ENCODE measurements at regions not wholly inside any gene's neighbourhood (a gene's known extent, or its start where the extent isn't known, plus 50 kb on each side); places are given as distances from the start of the nearest gene placed in this dataset.

DNA sequence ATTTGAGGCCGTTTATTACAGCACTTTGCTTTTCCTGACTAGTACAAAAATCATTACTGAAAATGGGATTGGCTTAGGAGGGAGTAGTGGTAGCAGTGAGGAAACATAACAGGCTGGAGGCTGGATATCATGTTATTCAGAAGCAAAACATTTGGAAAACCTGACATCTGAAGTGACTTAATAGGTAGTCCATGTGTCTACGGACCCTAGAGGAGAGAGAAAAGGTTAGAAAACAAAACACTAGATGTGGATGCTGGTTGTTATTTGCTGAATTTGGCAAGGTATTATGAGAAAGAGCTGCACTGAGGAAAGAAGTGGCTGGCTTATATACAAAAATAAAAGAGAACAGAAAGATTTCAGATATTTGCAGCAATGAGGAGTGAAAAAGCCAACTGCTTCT lies 139.9 kb downstream of the MEX3B start:
- ATAC-seq (no peak), DNase-seq (ENCODE audit: low spot score) (no peak)
- no peak for TF ChIP-seq RELA (CRISPR knock-in tag; IDR thresholded peaks at IDR 0.05; ENCODE audit: borderline replicate concordance)
- TF ChIP-seq, protein P1, sequence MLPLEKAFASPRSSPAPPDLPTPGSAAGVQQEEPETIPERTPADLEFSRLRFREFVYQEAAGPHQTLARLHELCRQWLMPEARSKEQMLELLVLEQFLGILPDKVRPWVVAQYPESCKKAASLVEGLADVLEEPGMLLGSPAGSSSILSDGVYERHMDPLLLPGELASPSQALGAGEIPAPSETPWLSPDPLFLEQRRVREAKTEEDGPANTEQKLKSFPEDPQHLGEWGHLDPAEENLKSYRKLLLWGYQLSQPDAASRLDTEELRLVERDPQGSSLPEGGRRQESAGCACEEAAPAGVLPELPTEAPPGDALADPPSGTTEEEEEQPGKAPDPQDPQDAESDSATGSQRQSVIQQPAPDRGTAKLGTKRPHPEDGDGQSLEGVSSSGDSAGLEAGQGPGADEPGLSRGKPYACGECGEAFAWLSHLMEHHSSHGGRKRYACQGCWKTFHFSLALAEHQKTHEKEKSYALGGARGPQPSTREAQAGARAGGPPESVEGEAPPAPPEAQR (CRISPR knock-in tag; IDR thresholded peaks at IDR 0.05) = no peak
- TF ChIP-seq, protein P2, sequence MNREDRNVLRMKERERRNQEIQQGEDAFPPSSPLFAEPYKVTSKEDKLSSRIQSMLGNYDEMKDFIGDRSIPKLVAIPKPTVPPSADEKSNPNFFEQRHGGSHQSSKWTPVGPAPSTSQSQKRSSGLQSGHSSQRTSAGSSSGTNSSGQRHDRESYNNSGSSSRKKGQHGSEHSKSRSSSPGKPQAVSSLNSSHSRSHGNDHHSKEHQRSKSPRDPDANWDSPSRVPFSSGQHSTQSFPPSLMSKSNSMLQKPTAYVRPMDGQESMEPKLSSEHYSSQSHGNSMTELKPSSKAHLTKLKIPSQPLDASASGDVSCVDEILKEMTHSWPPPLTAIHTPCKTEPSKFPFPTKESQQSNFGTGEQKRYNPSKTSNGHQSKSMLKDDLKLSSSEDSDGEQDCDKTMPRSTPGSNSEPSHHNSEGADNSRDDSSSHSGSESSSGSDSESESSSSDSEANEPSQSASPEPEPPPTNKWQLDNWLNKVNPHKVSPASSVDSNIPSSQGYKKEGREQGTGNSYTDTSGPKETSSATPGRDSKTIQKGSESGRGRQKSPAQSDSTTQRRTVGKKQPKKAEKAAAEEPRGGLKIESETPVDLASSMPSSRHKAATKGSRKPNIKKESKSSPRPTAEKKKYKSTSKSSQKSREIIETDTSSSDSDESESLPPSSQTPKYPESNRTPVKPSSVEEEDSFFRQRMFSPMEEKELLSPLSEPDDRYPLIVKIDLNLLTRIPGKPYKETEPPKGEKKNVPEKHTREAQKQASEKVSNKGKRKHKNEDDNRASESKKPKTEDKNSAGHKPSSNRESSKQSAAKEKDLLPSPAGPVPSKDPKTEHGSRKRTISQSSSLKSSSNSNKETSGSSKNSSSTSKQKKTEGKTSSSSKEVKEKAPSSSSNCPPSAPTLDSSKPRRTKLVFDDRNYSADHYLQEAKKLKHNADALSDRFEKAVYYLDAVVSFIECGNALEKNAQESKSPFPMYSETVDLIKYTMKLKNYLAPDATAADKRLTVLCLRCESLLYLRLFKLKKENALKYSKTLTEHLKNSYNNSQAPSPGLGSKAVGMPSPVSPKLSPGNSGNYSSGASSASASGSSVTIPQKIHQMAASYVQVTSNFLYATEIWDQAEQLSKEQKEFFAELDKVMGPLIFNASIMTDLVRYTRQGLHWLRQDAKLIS (CRISPR knock-in tag; IDR thresholded peaks at IDR 0.05; ENCODE audit: borderline replicate concordance) = no peak
- TF ChIP-seq NFYB (CRISPR knock-in tag; conservative IDR thresholded peaks at IDR 0.05; ENCODE audit: low read depth) = no peak
- TF ChIP-seq ZNF138 (CRISPR knock-in tag; conservative IDR thresholded peaks at IDR 0.05) = no peak
- no peak for TF ChIP-seq ZNF263 (CRISPR knock-in tag; IDR thresholded peaks at IDR 0.05; ENCODE audit: low read depth)
- H3K4me3 Mint-ChIP-seq = no peak overlapping the region
- no peaks in the 10 kb centered on the region for H3K27me3 Mint-ChIP-seq (ENCODE audit: low read depth)
- H3K27ac Mint-ChIP-seq = no peak overlapping the region
- 0 out of 2 replicates have a peak, but pooled peaks cover 4% of the 10 kb centered on the region for H3K9me3 Mint-ChIP-seq
- ChIA-PET CTCF (no interaction called here), POLR2A (no interaction called here)
- H3K4me1 Mint-ChIP-seq = peaks cover 9% of the 10 kb centered on the region
- H3K36me3 Mint-ChIP-seq = 0 out of 2 replicates have a peak, but pooled peaks cover 4% of the 10 kb centered on the region

DNA sequence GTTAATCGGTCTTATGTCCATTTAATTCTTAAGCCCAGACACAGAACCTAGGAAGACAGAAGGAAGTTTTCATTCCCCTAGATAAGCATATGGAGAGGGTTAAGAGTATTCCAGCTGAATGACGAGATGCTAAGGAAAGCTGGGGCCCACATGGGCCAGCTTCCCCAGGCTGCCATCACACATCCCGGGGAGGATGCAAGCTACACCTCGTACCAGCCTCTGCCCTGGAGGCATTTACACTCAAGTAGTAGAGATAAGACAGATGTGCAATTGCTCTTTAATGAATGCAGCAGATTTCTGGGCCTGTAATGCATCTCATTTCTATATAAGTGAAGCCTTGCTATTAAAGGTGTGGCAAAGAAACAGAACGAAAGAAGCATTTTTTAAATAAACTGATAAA lies 144.5 kb downstream of the MEX3B start:
- no peak for ATAC-seq
- Mint-ChIP-seq H3K4me3 (no peak overlapping the region), H3K27me3 (ENCODE audit: low read depth) (no peaks in the 10 kb centered on the region), H3K36me3 (no peaks in the 10 kb centered on the region), H3K27ac (no peak overlapping the region), H3K9me3 (0 out of 2 replicates have a peak, but pooled peaks cover 4% of the 10 kb centered on the region), H3K4me1 (no peaks in the 10 kb centered on the region)
- CTCF ChIA-PET = no interaction called here
- POLR2A ChIA-PET = no interaction called here
- no peak for TF ChIP-seq FOXJ3 (CRISPR knock-in tag; IDR thresholded peaks at IDR 0.05; ENCODE audit: borderline replicate concordance)
- no peak for TF ChIP-seq ZNF138 (CRISPR knock-in tag; conservative IDR thresholded peaks at IDR 0.05)
- TF ChIP-seq TEAD4 (CRISPR knock-in tag; IDR thresholded peaks at IDR 0.05) = no peak
- TF ChIP-seq ZNF317 (CRISPR knock-in tag; IDR thresholded peaks at IDR 0.05; ENCODE audit: borderline replicate concordance, low read depth) = no peak
- TF ChIP-seq TCF7 (CRISPR knock-in tag; IDR thresholded peaks at IDR 0.05; ENCODE audit: low read depth) = no peak
- TF ChIP-seq, protein P3, sequence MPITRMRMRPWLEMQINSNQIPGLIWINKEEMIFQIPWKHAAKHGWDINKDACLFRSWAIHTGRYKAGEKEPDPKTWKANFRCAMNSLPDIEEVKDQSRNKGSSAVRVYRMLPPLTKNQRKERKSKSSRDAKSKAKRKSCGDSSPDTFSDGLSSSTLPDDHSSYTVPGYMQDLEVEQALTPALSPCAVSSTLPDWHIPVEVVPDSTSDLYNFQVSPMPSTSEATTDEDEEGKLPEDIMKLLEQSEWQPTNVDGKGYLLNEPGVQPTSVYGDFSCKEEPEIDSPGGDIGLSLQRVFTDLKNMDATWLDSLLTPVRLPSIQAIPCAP (CRISPR knock-in tag; IDR thresholded peaks at IDR 0.05) = no peak
- TF ChIP-seq, protein P2 (CRISPR knock-in tag; IDR thresholded peaks at IDR 0.05; ENCODE audit: borderline replicate concordance) = no peak
- no peak for TF ChIP-seq MXD4 (CRISPR knock-in tag; IDR thresholded peaks at IDR 0.05; ENCODE audit: borderline replicate concordance)
- TF ChIP-seq ETV6 (CRISPR knock-in tag; IDR thresholded peaks at IDR 0.05) = no peak
- no peak for TF ChIP-seq SOX15 (CRISPR knock-in tag; IDR thresholded peaks at IDR 0.05)
- TF ChIP-seq, protein P4, sequence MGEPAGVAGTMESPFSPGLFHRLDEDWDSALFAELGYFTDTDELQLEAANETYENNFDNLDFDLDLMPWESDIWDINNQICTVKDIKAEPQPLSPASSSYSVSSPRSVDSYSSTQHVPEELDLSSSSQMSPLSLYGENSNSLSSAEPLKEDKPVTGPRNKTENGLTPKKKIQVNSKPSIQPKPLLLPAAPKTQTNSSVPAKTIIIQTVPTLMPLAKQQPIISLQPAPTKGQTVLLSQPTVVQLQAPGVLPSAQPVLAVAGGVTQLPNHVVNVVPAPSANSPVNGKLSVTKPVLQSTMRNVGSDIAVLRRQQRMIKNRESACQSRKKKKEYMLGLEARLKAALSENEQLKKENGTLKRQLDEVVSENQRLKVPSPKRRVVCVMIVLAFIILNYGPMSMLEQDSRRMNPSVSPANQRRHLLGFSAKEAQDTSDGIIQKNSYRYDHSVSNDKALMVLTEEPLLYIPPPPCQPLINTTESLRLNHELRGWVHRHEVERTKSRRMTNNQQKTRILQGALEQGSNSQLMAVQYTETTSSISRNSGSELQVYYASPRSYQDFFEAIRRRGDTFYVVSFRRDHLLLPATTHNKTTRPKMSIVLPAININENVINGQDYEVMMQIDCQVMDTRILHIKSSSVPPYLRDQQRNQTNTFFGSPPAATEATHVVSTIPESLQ (CRISPR knock-in tag; IDR thresholded peaks at IDR 0.05) = no peak
- TF ChIP-seq HMGA2 (CRISPR knock-in tag; IDR thresholded peaks at IDR 0.05) = no peak
- no peak for TF ChIP-seq ZNF121 (CRISPR knock-in tag; IDR thresholded peaks at IDR 0.05)
- DNase-seq (ENCODE audit: low spot score) = no peak
